Common myeloid progenitor, CD34-positive (primary cell): ENCODE measurements at regions not wholly inside any gene's neighbourhood (a gene's known extent, or its start where the extent isn't known, plus 50 kb on each side); places are given as distances from the start of the nearest gene placed in this dataset.
"Not testable (repeated sequence)": the region's sequence is repeated elsewhere in the genome, so short reads cannot be mapped to it uniquely, and the experiment has no call there.

Experiments
- CTCF ChIA-PET: fragments of 350-600 bp; sonication (Branson Sonifier 250); formaldehyde crosslinking; loops from one replicate; lab custom pipeline; 2021; ENCODE audit warnings: antibody characterized with exemption; lab: Charles Lee
- POLR2A ChIA-PET: fragments of 350-600 bp; sonication (Branson Sonifier 250); formaldehyde crosslinking; loops from one replicate; lab custom pipeline; 2021; ENCODE audit warnings: antibody characterized with exemption; lab: Charles Lee
- DNase-seq, 3 donors: peaks; one replicate each; pipeline versions ENCODE4 v3.0.0 to v3.0.0-alpha.2; 2013
- H3K27ac ChIP-seq, 2 experiments: 1 replicate in 1 of 2; 2 replicates in 1 of 2; pipeline ENCODE4 v1.7.0; 2013; ENCODE audit warnings: inconsistent platforms in 2 of 2, low read length in 2 of 2, mild to moderate bottlenecking in 2 of 2, low read depth in 1 of 2, moderate library complexity in 1 of 2; ENCODE audit not compliant: severe bottlenecking in 2 of 2, insufficient read depth in 1 of 2, poor library complexity in 1 of 2
- H3K27me3 ChIP-seq, 5 experiments: replicated peaks in 2 of 5; 1 replicate in 3 of 5; 2 replicates in 2 of 5; pipeline versions ENCODE4 v1.6.1 to v1.7.0; 2013; ENCODE audit warnings: low read length in 4 of 5, mild to moderate bottlenecking in 2 of 5, moderate library complexity in 2 of 5, inconsistent platforms in 1 of 5; ENCODE audit not compliant: insufficient read depth in 5 of 5, control insufficient read depth in 4 of 5
- H3K36me3 ChIP-seq, 4 experiments: 1 replicate in 2 of 4; 2 replicates in 2 of 4; pipeline versions ENCODE4 v1.6.1 to v1.7.0; 2013; ENCODE audit warnings: low read length in 3 of 4, control low read depth in 1 of 4, mild to moderate bottlenecking in 1 of 4; ENCODE audit not compliant: control insufficient read depth in 4 of 4, insufficient read depth in 4 of 4
- H3K4me1 ChIP-seq, 4 experiments: 1 replicate in 3 of 4; 2 replicates in 1 of 4; pipeline versions ENCODE4 v1.6.1 to v1.7.1; 2013; ENCODE audit warnings: low read length in 3 of 4, mild to moderate bottlenecking in 3 of 4, control low read depth in 1 of 4, inconsistent platforms in 1 of 4, moderate library complexity in 1 of 4; ENCODE audit not compliant: control insufficient read depth in 4 of 4, insufficient read depth in 4 of 4; ENCODE audit errors: control extremely low read depth in 1 of 4
- H3K4me3 ChIP-seq, 7 experiments: 1 replicate in 4 of 7; 2 replicates in 3 of 7; pipeline versions ENCODE4 v1.5.1 to v1.7.0; 2013; ENCODE audit warnings: mild to moderate bottlenecking in 7 of 7, low read length in 6 of 7, moderate library complexity in 6 of 7, inconsistent platforms in 2 of 7, low read depth in 2 of 7, control low read depth in 1 of 7; ENCODE audit not compliant: insufficient read depth in 4 of 7, control insufficient read depth in 1 of 7; ENCODE audit errors: extremely low read depth in 1 of 7
- H3K9me3 ChIP-seq, 5 experiments: 1 replicate in 4 of 5; 2 replicates in 1 of 5; pipeline versions ENCODE4 v1.6.1 to v1.7.1; 2013; ENCODE audit warnings: low read length in 4 of 5, mild to moderate bottlenecking in 2 of 5, inconsistent platforms in 1 of 5, low read depth in 1 of 5, moderate library complexity in 1 of 5; ENCODE audit not compliant: control insufficient read depth in 4 of 5, insufficient read depth in 2 of 5; ENCODE audit errors: control extremely low read depth in 1 of 5
- WGBS: methylation state at CpG from one replicate; pipeline ENCODE4 v1.1.5; 2013; ENCODE audit not compliant: insufficient coverage; 5-methylcytosine and 5-hydroxymethylcytosine counted together

- Histone ChIP-seq H3K4me3 (no peak overlapping the region), H3K27ac (no peak overlapping the region), H3K9me3 (peaks cover 0 to 4% (median 3%) of the 10 kb centered on the region in 5 experiments), H3K27me3 (no peaks in the 10 kb centered on the region), H3K36me3 (no peaks in the 10 kb centered on the region), H3K4me1 (peaks cover 0 to 4% (median 0%) of the 10 kb centered on the region in 4 experiments)
- WGBS: 100% methylated on average over 1 of the region's 5 CpGs
- no peak for DNase-seq
- ChIA-PET POLR2A (no interaction called here), CTCF (no interaction called here)
These were observed 193.1 kb downstream of the OTOL1 start for GRCh38 chr3:161689584-161690298.

DNA sequence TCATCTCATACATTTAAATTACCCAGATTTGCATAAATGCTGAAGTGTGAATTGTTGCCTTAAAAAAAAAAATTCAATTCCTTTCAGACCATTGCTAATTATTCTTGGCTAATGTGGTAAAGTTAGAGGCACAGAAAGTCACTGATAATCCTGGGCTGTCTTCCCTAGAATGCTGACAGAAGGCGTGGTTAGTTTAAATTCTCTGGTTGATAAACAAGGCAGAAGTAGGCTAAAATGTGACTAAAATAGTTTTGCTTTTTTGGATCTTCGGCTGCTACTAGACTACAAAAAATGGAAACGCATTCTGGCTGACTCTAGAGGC, 193.7 kb downstream of the OTOL1 start:
- Histone ChIP-seq H3K4me1 (peaks cover 0 to 4% (median 0%) of the 10 kb centered on the region in 4 experiments), H3K27ac (no peak overlapping the region), H3K4me3 (no peak overlapping the region), H3K9me3 (peaks cover 0 to 4% (median 3%) of the 10 kb centered on the region in 5 experiments), H3K36me3 (no peaks in the 10 kb centered on the region), H3K27me3 (no peaks in the 10 kb centered on the region)
- no peak for DNase-seq
- ChIA-PET CTCF (no interaction called here), POLR2A (no interaction called here)
- WGBS: 100% methylated on average over 3 of the region's 3 CpGs

GRCh38 chr3:161691677-161692076, 195.1 kb downstream of the OTOL1 start:
- ChIA-PET POLR2A (no interaction called here), CTCF (interaction anchor here (0.8 to 1.7 kb wide), 2 partner anchors 10 to 16 kb away, joined by 3 to 4 read pairs; no protein-coding TSS in a partner anchor)
- H3K27me3 ChIP-seq: no peaks in the 10 kb centered on the region
- DNase-seq: peak in 2 of 3 donors; percentile 3 to 14
- no peaks in the 10 kb centered on the region for H3K9me3 ChIP-seq
- no CpG with 5 or more reads among the region's 1 CpG for WGBS
- H3K4me3 ChIP-seq: no peak overlapping the region
- peaks cover 0 to 4% (median 0%) of the 10 kb centered on the region in 4 experiments for H3K4me1 ChIP-seq
- H3K36me3 ChIP-seq: no peaks in the 10 kb centered on the region
- H3K27ac ChIP-seq: no peak overlapping the region

DNA sequence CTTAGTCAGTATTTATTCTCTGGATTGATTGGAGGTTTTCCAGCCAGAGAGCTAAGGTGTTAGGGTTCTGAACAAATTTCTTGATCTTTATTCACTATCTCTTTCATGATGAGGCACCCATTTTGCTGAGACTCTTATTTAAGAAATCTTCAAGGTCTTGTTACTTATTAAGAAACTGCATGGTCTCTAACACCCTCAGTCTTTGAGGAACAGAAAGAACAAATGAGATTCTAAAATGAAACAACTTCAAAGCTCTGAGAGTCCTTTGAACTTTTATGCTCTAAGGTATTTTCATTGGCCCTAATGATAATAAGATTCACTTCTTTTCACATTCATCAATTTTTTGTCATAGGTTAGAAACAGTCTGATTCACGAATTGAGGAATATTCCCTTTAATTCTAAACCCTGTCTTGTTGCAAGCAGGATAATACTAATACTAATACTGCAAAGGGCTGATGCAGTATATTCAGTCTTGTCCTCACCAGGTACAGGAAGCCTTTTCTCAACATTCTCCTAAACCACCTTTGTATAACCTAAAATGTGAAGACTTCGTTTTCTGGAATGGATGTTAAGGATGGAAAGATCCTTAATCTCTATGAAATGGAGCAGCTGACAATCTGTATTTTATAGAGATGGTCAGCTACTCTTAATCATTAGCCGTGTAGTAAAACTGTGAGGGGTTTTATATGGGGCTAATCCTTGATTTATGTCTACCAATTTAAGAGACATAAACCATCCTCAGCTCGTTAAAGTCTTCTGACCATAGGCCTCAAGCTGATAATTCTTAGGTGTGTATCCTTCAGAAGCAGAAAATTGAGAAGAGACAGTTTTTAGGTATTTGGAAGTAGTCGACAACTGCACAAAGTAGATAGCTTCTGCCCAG, 198.3 kb downstream of the OTOL1 start:
- H3K4me3 ChIP-seq: no peak overlapping the region
- peaks cover 0 to 4% (median 0%) of the 10 kb centered on the region in 4 experiments for H3K4me1 ChIP-seq
- H3K27ac ChIP-seq: no peak overlapping the region
- no peaks in the 10 kb centered on the region for H3K9me3 ChIP-seq
- no peak for DNase-seq
- ChIA-PET CTCF (no interaction called here), POLR2A (no interaction called here)
- no peaks in the 10 kb centered on the region for H3K36me3 ChIP-seq
- no peaks in the 10 kb centered on the region for H3K27me3 ChIP-seq
- 83% methylated on average over 1 of the region's 5 CpGs for WGBS

DNA sequence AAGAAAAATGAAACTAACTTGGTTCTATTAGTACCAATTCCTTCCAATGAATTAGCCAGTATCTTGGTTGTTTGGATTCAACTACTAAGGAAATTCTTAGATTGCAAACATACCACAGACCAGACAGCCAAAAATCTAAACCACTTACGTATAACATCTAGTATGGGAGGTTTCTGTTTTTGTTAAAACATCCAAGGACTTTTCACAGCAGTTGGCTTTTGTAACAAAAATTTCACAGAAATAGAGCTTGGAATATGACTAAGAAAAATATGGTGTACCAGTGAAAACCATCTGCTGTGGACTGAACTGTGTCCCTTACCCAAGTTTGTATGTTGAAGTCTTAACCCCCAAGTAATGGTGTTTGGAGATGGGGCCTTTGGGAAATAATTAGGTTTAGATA, 199.2 kb downstream of the OTOL1 start:
- Histone ChIP-seq H3K4me1 (peaks cover 0 to 4% (median 0%) of the 10 kb centered on the region in 4 experiments), H3K4me3 (no peak overlapping the region), H3K36me3 (no peaks in the 10 kb centered on the region), H3K9me3 (no peaks in the 10 kb centered on the region), H3K27ac (no peak overlapping the region), H3K27me3 (no peaks in the 10 kb centered on the region)
- WGBS: no CpG with 5 or more reads among the region's 1 CpG
- ChIA-PET CTCF (no interaction called here), POLR2A (no interaction called here)
- DNase-seq: no peak

GRCh38 chr3:161700998-161701397, 204.4 kb downstream of the OTOL1 start:
- H3K4me3 ChIP-seq: no peak overlapping the region
- DNase-seq: peak; percentile 20 to 61 (median 56)
- H3K36me3 ChIP-seq: no peaks in the 10 kb centered on the region
- H3K9me3 ChIP-seq: no peaks in the 10 kb centered on the region
- H3K4me1 ChIP-seq: no peaks in the 10 kb centered on the region
- no peak overlapping the region for H3K27ac ChIP-seq
- POLR2A ChIA-PET: no interaction called here
- WGBS: 95% methylated on average over 2 of the region's 2 CpGs
- no peaks in the 10 kb centered on the region for H3K27me3 ChIP-seq
- CTCF ChIA-PET: interaction anchor here (0.6 to 1.9 kb wide), 5 partner anchors 8 to 440 kb away, joined by 3 to 6 read pairs (median 4); no protein-coding TSS in a partner anchor

GRCh38 chr3:161707253-161707652, 210.6 kb downstream of the OTOL1 start:
- H3K9me3 ChIP-seq, DNase-seq, H3K27me3 ChIP-seq, POLR2A ChIA-PET, H3K4me3 ChIP-seq, H3K36me3 ChIP-seq, H3K4me1 ChIP-seq, H3K27ac ChIP-seq: not testable (repeated sequence)
- CTCF ChIA-PET: interaction anchor here (1.6 kb wide), 1 partner anchor 14 kb away, joined by 3 read pairs; no protein-coding TSS in a partner anchor
- 83% methylated on average over 4 of the region's 5 CpGs for WGBS
